GM21528 (cell line): ENCODE measurements at regions not wholly inside any gene's neighbourhood (a gene's known extent, or its start where the extent isn't known, plus 50 kb on each side); places are given as distances from the start of the nearest gene placed in this dataset.

Experiments used
- ATAC-seq: cut with Tn5 transposase; IDR thresholded peaks from one replicate; pipeline ENCODE4 v1.9.1; 2021; ENCODE audit warnings: mild to moderate bottlenecking, moderate library complexity; ENCODE audit not compliant: unreplicated experiment, low FRiP score

DNA sequence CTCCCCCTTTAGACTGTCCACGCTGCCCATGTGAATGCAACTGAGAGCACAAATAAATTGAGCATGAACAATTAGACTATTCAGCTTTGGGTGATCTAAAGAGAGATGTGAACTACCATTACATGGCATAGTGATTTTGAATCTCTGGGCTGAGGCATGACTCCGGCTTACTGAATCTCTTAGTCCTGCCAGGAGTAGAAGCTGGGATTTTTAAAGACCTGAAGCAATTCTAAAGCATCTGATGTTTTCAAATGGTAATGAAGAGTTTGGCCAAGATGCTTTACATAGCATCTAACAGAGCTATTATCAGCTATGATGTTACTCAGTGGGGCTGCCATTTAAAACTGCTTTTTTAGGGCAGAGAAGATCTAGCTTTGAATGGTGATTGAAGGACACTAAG is 1059.1 kb downstream of the SORCS3 start:
- no peak for ATAC-seq

DNA sequence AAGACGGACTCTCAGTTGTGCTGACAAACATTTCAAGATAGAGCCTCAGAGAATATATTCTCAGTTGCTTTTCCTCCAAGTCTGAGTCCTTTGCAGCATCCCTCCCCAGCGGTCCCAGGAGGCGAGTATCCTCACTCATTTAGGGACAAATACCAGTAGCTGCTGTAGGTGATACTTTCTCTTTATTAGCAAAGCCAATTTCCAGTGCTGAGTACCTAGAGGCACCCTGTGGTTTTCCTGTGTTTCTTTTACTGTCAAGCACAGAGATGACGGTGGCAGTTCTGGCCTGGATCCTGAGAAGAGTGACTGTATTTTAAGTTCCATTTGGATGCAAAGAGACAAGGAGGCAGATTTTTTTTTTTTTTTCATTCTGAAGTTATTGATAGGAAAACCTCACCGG is 1058.4 kb downstream of the SORCS3 start:
- ATAC-seq, result no peak

DNA sequence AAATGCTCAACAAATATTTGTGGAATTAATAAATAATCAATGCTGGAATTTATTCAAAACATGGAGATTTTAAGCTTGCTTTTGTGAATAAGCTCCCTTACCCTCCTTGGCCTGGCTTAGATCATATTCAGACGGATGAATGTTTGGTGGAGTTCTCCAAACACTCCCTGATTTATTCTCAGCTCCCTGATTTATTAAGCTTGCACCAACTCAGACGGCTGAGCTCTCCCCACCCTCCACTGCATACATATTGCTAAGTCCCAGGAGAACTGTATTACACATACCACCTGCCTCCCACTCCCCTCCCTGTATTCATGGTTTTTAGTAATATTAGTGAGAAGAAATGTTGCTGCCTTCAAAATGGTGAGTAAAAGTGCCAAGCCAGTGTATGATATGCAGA is 1057.5 kb downstream of the SORCS3 start:
- no peak for ATAC-seq

DNA sequence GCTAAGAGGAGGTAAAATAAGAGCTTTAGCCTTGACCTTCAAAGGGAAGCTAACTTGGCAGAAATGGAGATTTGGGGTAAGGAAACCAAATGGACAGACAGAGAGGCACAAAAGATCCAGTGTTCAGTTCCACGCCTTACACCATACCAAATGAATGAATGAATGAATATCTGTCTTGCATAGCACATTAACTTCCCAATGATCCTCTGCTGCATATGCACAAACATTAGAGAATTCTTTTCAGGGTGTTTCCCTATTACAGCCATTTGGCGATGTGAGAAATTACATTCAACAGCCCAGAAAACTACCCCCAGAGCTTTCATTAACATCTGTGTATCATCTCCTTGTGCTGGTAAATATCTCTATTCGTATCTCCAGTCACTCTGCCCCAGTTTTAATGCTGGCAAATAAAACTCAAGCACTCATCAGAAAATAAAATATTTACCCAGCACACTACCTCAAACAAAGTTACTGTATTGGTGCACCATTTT is 1056.2 kb downstream of the SORCS3 start:
- no peak for ATAC-seq

DNA sequence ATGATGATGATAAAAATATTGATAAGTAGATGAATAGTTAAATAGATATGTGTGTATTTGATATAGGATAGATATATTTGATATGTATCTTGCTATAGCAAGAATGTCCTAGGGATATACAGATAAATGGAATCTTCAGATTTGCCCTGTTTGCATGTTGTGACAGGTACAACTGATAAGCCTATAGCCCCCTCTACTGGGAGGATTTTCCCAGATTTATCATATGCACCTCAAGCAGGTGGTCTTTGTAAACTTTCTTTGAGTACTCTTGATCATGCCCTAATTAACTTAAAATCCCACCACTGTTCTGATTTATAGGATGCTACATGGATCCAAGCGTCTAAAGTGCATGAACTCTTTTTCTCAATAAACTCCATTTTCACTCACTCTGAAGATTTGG is 1050.7 kb downstream of the SORCS3 start:
- no peak for ATAC-seq

DNA sequence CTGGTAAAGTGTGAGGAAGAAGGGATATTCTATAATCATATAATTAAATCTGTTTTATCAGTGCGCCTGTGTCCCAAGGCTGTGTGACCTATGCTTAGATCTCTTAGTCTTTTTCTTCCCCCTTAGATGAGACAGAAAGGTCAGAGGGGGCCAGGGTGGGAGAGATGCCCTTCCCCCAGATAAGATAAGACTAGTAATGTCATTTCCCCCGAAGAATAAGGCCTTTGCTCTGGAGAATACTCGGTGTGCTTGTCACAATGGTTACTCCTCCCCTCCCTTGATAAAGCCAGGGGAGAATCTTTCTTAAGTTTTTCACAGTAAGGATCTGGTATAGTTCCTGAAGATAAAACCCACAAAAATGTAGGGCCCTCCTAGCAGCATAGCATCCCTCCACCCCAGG is 1041.8 kb downstream of the SORCS3 start:
- ATAC-seq, result no peak

DNA sequence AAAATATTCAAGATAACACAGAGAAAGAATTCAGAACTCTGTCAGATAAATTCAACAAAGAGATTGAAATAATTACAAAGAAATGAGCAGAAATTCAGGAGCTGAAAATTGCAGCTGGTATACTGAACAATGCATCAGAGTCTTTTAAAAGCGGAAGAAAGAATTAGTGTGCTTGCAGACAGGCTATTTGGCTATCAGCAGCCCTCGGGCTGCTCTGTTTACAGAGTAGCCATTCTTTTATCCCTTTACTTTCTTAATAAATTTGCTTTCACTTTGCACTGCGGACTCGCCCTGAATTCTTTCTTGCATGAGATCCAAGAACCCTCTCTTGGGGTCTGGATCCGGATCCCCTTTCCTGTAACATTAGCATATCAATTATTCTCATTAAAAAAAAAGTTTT is 1040.0 kb downstream of the SORCS3 start:
- no peak for ATAC-seq

DNA sequence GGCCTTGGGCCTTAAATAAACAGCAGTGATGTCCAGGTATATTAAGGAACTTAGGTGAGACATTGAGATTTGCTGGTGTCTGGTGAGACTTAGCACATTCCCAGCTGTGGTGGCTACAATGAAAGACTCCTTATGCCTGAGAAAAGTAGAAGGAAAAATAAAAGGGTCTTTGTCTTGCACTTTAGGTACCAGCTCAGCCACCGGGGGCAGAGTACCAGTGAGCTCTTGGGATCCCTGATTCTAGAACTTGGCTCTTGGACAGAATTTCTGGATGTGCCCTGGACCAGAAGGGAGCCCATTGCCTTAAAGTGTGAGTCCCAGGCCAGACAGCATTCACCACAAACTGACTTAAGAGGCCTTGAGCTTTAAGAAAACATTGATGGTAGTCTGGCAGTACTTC is 1038.7 kb downstream of the SORCS3 start:
- ATAC-seq, result no peak

DNA sequence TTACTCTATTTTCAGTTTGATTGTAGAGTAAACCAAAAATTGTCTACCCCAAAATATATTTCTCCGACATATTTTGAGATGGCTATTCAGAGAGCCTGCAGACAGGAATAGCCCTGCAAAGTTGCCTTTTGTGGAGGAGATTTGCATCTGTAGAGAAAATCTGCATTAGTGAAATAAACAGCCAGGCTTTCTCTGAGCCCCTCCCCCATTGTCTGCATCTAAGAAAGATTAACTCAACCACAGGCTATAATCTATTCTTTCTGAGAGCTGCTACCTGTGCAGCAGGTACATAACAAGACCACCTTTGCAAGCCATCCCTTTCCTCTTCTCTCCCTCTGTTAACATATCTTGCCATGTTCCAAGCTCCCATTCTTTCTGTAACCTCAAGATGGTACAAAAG is 1034.2 kb downstream of the SORCS3 start:
- no peak for ATAC-seq

DNA sequence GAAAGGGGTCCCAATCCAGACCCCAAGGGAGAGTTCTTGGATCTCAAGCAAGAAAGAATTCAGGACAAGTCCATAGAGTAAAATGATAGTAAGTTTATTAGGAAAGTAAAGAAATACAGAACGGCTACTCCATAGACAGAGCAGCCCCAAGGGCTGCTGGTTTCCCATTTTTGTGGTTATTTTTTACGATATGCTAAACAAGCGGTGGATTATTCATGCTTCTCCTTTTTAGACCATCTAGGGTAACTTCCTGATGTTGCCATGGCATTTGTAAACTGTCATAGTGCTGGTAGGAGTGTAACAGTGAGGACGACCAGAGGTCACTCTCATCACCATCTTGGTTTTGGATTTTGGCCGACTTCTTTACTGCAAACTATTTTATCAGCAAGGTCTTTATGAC is 1033.4 kb downstream of the SORCS3 start:
- no peak for ATAC-seq

DNA sequence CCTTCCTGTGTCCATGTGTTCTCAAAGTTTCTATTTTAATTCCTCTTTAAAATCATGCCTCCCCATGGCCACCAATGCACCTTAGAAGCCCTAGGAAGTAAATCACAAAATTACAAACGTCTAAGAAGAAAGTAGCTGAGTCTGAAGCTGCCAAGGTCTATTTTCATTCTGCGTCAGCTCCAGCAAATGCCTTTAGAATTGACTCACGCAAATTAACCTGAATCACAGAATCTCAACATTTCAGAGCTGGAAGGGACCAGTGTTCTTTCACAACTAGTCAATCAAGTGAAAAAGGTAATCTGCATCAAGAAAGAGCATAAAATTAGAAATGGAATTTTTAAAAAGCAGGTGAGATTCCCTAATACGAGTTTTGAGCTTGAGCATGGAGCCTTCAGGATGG is 1017.6 kb downstream of the SORCS3 start:
- no peak for ATAC-seq

DNA sequence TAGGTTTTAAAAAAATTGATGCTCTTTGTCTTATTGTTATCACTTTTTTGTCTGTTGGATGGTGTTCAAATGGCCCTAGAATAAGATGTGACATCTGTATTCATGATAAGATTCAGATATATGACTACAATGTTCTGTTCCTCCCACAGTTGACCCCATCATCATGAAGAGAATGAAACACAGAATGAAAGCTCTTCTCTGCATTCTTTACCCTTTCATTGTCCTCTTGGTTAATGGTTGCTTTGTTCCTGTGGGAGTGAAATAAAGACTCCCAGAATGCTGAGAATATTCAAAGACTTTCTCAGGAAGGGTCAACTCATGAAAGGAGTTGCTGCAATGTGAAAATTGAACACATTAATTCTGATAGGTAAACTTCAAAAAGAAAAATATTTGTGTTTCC is 1015.8 kb downstream of the SORCS3 start:
- ATAC-seq, result no peak

DNA sequence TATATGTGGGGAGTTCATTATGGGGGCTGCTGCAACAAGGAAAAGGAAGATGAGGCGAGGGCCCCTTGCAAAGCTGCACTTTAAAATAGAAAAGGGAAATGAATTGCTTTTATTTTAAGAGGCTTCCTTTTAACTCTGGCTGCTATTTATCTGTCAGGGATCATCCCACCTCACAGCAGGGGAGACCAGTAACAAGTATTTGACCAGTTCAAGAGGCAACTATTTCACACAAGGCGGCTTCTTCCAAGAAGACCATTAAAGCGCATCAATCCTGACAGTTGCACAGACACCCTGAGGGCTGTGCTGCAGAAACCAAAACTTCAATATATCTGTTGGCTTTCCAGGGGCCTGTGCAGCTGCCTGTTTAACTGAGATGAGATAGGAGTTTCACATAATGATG is 1009.2 kb downstream of the SORCS3 start:
- no peak for ATAC-seq

DNA sequence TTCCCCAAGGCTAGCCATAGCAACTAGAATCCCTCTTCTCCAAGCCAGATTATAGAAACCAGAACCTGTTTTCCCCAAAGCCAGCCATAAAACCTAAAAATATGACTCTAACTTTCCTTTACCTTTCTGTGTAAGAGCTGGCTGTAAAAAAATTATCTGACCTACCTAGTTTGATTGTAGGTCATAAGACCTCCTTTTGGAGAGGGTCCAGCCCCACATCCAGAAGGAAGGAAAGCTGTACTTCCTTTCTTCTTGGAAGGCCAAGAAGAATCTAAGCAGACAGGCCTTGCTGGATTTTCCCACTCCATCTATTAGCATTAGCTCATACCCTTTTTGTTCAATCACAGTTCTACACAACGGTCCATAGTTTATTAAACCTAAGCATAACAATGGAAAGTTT is 1006.3 kb downstream of the SORCS3 start:
- ATAC-seq, result no peak

DNA sequence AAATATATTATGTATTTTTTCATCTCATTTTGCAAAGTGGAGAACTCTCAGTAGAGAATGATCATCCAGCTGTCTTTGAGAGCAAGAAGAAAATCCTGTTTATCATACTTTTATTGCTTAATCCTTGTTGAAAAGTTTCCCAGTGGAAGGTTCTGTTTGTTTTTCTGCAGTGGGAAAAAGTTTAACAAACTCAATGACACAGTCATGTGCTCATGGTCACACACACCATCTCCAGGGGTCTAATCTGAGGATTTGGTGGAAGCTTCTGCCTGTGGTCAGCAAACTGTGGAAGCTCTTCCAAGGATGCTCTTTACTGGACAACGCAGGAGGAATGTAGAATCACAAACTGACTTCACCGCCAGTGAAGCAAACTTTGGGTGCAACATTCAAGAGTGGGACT is 1003.9 kb downstream of the SORCS3 start:
- no peak for ATAC-seq

DNA sequence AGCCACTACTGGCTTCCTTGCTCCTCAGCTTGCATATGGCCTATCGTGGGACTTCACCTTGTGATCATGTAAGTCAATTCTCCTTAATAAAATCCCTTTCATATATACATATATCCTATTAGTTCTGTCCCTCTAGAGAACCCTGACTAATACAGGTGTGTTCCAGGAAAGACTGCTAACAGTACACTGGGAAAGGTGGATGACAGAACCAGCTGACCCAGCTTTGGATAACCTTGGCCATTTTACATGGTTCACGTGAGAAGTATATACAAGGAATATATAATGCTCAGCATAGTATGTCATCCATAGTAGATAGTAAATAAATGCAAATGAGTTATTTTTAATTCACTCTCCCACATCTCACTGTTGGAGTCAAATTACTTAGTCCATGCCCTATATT is 1003.5 kb downstream of the SORCS3 start:
- ATAC-seq, result no peak

DNA sequence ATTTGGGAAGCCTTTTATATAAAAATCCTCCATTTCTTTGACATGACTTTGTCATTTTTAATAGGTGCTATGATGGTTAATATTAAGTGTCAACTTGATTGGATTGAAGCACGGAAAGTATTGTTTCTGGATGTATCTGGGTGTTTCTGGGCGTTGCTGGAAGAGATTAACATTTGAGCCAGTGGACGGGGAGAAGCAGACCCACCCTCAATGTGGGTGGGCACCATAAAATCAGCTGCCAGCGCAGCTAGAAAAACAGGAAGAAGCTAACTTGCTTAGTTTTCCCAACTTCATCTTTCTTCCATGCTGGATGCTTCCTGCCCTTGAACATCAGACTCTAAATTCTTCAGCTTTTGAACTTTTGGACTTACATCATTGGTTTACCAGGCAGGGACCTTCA is 1003.0 kb downstream of the SORCS3 start:
- ATAC-seq, result no peak

DNA sequence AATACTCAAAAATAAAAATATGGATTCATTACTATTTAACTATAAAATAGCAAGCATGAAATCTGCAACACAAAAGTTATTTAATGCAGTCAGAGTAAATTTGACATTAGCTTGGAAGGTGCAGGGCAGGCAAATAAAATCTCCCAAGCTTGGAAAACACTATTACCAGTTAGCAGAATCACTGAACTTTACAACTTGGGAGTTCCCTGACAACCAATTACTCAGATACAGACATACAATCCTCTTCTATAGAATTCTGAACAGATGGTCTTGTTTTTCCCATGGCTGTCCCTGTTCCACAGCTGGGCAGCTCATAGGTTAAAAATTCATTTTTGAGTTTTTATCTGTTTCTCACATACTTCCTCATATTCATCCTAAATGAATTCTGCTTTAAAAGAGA is 1002.6 kb downstream of the SORCS3 start:
- no peak for ATAC-seq

DNA sequence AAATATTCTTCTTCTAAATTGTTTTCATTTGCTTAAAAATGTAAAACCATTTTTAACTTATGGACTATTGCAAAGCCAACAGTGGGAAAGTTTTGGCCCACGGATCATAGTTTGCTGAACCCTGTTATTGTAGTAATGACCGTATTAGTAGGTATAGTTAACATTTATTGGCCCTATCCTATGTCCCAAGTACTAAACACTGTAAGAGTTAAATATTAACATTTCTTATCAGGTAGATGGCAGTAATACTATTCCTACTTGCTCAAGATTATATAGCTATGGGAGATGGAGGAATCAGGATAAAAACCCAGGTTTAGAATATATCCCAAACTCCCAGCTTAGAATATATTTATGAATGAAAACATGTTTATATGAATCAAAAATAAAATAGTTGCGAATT is 993.2 kb downstream of the SORCS3 start:
- no peak for ATAC-seq

DNA sequence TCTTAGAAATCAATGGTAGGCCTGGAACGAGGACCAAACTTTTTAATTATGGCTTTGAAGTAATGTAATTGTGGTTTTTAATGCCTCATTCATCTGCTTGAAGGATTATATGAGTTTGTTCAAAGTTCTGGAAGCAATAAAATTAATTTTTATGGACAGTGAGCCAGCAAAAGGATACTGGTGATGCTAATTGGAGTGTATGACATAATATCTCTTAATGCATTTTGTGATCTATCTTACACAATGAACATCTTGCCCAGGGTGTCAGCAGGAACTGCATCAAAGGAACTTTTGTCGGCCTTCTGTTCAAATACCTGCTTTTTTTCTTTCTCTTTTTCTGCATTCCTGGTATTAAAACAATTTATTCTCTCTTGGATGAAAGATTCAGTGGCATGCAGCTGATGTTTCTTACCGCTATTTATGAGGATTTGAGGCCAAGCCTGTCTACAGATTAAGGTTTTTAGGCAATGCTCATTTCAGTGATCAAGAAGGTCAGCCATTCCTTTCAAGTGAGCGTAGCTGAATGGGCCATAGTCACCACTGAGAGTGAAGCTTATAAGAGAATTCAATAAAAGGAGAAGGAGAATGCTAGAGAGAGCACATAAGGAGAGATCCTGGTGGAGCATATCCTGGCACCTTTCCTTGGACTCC is 974.8 kb downstream of the SORCS3 start:
- ATAC-seq, result no peak

DNA sequence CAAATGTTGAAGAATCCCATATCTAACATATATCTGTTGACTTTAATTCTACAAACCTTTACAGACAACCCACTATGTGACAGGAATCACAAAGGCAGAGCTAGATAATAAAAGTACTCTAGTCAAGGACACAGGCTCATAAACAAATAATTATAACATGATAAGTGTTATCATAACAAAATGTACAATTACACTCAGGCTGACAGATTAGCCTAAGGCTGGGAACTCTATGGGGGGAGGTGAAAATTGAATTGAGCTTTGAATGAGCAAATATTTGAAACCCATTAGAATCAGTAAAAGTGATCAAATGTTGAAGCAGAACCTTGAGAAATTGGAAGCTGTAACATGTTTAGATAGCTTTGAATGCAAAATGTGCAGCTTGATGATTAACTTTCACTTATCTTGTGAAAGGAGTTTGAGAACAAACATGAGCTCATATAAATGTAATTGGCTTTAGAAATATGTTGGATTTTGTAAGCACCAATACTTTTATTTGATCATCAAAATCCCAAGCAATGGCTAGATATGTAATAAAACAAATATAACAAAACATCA is 970.2 kb downstream of the SORCS3 start:
- ATAC-seq, result no peak

DNA sequence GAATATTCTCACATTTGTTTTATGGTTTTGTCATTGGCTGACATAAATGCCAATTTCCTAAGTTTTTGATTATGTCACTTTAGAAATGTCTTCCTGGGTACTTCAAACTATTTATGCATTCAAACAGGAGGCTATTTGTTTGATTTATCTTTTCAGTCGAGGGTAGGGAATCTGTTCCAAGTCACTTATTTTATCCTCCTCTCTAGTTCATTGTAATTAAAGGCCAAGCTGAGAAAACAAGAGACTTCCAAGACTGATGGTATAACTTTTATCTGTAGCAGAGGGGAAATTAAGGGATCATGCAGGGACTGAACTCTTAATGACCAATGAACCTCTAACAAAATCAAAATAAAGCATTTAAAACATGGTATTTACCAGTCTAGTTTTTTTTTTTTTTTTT is 968.4 kb downstream of the SORCS3 start:
- no peak for ATAC-seq

DNA sequence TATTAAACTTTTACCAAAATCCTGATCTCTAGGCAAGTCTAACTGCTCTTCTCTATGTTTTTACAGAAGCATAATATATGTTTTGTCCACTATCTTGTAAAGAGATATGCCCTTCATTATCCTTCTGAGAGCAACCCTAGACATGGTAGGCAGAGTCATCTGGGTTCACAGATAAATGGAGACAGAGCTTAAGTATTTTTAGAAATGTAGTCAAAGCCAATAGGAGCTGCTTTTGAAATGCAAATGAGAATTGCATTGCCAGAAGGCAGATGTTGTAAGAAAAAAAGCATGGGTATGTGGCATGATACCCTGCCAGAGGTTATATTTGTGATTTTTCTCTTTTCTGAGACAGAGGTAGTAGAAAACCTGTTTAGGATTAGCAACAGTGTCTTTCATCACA is 964.8 kb downstream of the SORCS3 start:
- no peak for ATAC-seq
